ENCODE measurements at regions not wholly inside any gene's neighbourhood (a gene's known extent, or its start where the extent isn't known, plus 50 kb on each side); places are given as distances from the start of the nearest gene placed in this dataset.

- no peak for DNase-seq (ENCODE audit: low spot score)
- TF ChIP-seq CTCF (IDR thresholded peaks at IDR 0.05; ENCODE audit: borderline replicate concordance, control extremely low read depth, extremely low read depth, insufficient read depth, missing control alignments) = no peak
- in situ Hi-C loops (cut with MboI; ENCODE audit: low sequenced_read_pairs, unreplicated experiment) = loop anchor here (25.0 kb wide), 1 partner anchor 708 kb away; no protein-coding TSS in a partner anchor
Measured at GRCh38 chr12:130029151-130029550, 125.3 kb upstream of the TMEM132D start.

- in situ Hi-C loops (cut with MboI; ENCODE audit: low sequenced_read_pairs, unreplicated experiment) = loop anchor here (25.0 kb wide), 1 partner anchor 706 kb away; no protein-coding TSS in a partner anchor
- DNase-seq (ENCODE audit: low spot score) = no peak
- TF ChIP-seq CTCF (IDR thresholded peaks at IDR 0.05; ENCODE audit: borderline replicate concordance, control extremely low read depth, extremely low read depth, insufficient read depth, missing control alignments) = no peak
Measured at GRCh38 chr12:130031041-130031440, 127.2 kb upstream of the TMEM132D start.

- DNase-seq (ENCODE audit: low spot score) = peak; percentile 75
- in situ Hi-C loops (cut with MboI; ENCODE audit: low sequenced_read_pairs, unreplicated experiment) = loop anchor here (25.0 kb wide), 1 partner anchor 706 kb away; no protein-coding TSS in a partner anchor
- peak; percentile 89 for TF ChIP-seq CTCF (IDR thresholded peaks at IDR 0.05; ENCODE audit: borderline replicate concordance, control extremely low read depth, extremely low read depth, insufficient read depth, missing control alignments)
Measured at GRCh38 chr12:130031571-130032189, 127.9 kb upstream of the TMEM132D start.

GRCh38 chr12:130041983-130042812 lies 120.1 kb upstream of the FZD10 start:
- peak; percentile 27 for TF ChIP-seq CTCF (IDR thresholded peaks at IDR 0.05; ENCODE audit: borderline replicate concordance, control extremely low read depth, extremely low read depth, insufficient read depth, missing control alignments)
- DNase-seq (ENCODE audit: low spot score) = peak; percentile 48
- in situ Hi-C loops (cut with MboI; ENCODE audit: low sequenced_read_pairs, unreplicated experiment) = loop anchor here (10.0 to 25.0 kb wide), 2 partner anchors 293 to 695 kb away; partner anchors contain the start of gene PIWIL1

- in situ Hi-C loops (cut with MboI; ENCODE audit: low sequenced_read_pairs, unreplicated experiment) = loop anchor here (10.0 to 25.0 kb wide), 2 partner anchors 291 to 693 kb away; partner anchors contain the start of gene PIWIL1
- DNase-seq (ENCODE audit: low spot score) = no peak
- no peak for TF ChIP-seq CTCF (IDR thresholded peaks at IDR 0.05; ENCODE audit: borderline replicate concordance, control extremely low read depth, extremely low read depth, insufficient read depth, missing control alignments)
Measured at GRCh38 chr12:130043685-130044406, 118.4 kb upstream of the FZD10 start.

Measured in GM13976 (cell line).